Lung (tissue), 11 donors: ENCODE measurements at regions not wholly inside any gene's neighbourhood (a gene's known extent, or its start where the extent isn't known, plus 50 kb on each side); places are given as distances from the start of the nearest gene placed in this dataset.

Experiments used
- ATAC-seq: fragments of 200-7000 bp; cut with Tn5 transposase; one replicate; pipeline ENCODE4 v1.9.1; 2020; ENCODE audit warnings: moderate number of reproducible peaks; ENCODE audit not compliant: insufficient read depth, low FRiP score
- DNase-seq, 3 donors: peaks; one replicate each; pipeline ENCODE4 v3.0.0-alpha.2; 2013 to 2017
- H3K27ac ChIP-seq, 2 donors: one replicate each; pipeline ENCODE4 v1.5.1; 2013; ENCODE audit warnings: mild to moderate bottlenecking in 2 of 2, moderate library complexity in 2 of 2, control low read depth in 1 of 2, inconsistent platforms in 1 of 2, low read depth in 1 of 2, low read length in 1 of 2
- H3K27me3 ChIP-seq, 3 donors: one replicate each; pipeline ENCODE4 v1.5.1; 2013; ENCODE audit warnings: low read length in 2 of 3; ENCODE audit not compliant: control insufficient read depth in 3 of 3, insufficient read depth in 3 of 3
- H3K36me3 ChIP-seq, 4 donors: one replicate each; pipeline ENCODE4 v1.5.1; 2013; ENCODE audit warnings: low read length in 4 of 4, mild to moderate bottlenecking in 1 of 4, moderate library complexity in 1 of 4; ENCODE audit not compliant: control insufficient read depth in 4 of 4, insufficient read depth in 4 of 4
- H3K4me1 ChIP-seq, 5 donors: one replicate each; pipeline ENCODE4 v1.5.1; 2013; ENCODE audit warnings: low read length in 5 of 5, mild to moderate bottlenecking in 2 of 5, moderate library complexity in 1 of 5; ENCODE audit not compliant: control insufficient read depth in 5 of 5, insufficient read depth in 5 of 5
- H3K4me3 ChIP-seq: one replicate; pipeline ENCODE4 v1.5.1; 2013; ENCODE audit warnings: mild to moderate bottlenecking, control low read depth, moderate library complexity
- H3K9ac ChIP-seq, 2 donors: one replicate each; pipeline ENCODE4 v1.5.1; 2013; ENCODE audit warnings: low read length in 2 of 2, control low read depth in 1 of 2; ENCODE audit not compliant: insufficient read depth in 1 of 2
- H3K9me3 ChIP-seq, 4 donors: one replicate each; pipeline ENCODE4 v1.5.1; 2013; ENCODE audit warnings: low read length in 3 of 4, mild to moderate bottlenecking in 1 of 4, moderate library complexity in 1 of 4; ENCODE audit not compliant: control insufficient read depth in 4 of 4, insufficient read depth in 3 of 4
- CTCF ChIP-seq: IDR thresholded peaks from 2 replicates; pipeline ENCODE4 v1.5.1; 2012; ENCODE audit warnings: mild to moderate bottlenecking; ENCODE audit errors: control extremely low read depth, extremely low read depth
- WGBS, 2 donors: extraction: QIAGEN DNeasy Blood & Tissue Kit; methylation state at CpG; one replicate each; pipeline ENCODE4 v1.1.7; 2013; 5-methylcytosine and 5-hydroxymethylcytosine counted together
- donor health status: control.
- donor health status: control.
- donor health status: Bipolar disorder and iron deficiency.
- donor health status: healthy.
- donor health status: DM: yes; HTN: yes; CAD: no.

GRCh38 chr4:24720436-24720835 is 74.9 kb upstream of the SOD3 start:
- H3K27me3 ChIP-seq = no peaks in the 10 kb centered on the region
- DNase-seq = no peak
- no peak for ATAC-seq
- H3K27ac ChIP-seq = no peak overlapping the region
- no peaks in the 10 kb centered on the region for H3K36me3 ChIP-seq
- no peaks in the 10 kb centered on the region for H3K4me1 ChIP-seq
- 72 to 87% methylated on average over 1 of the region's 1 CpG for whole genome bisulfite sequencing, 2 donors
- no peak overlapping the region for H3K9ac ChIP-seq
- no peak overlapping the region for H3K4me3 ChIP-seq
- H3K9me3 ChIP-seq = no peaks in the 10 kb centered on the region
- no peak for TF ChIP-seq CTCF

GRCh38 chr4:24720979-24721378 is 74.4 kb upstream of the SOD3 start:
- no peak for TF ChIP-seq CTCF
- H3K9ac ChIP-seq = no peak overlapping the region
- H3K27me3 ChIP-seq = no peaks in the 10 kb centered on the region
- H3K9me3 ChIP-seq = no peaks in the 10 kb centered on the region
- no peaks in the 10 kb centered on the region for H3K36me3 ChIP-seq
- 74 to 83% methylated on average over 2 of the region's 2 CpGs for WGBS, 2 donors
- H3K27ac ChIP-seq = no peak overlapping the region
- DNase-seq (no peak), ATAC-seq (no peak)
- H3K4me1 ChIP-seq = no peaks in the 10 kb centered on the region
- H3K4me3 ChIP-seq = no peak overlapping the region

- 89 to 93% methylated on average over 4 of the region's 4 CpGs for WGBS, 2 donors
- no peak for TF ChIP-seq CTCF
- Histone ChIP-seq H3K4me1 (no peaks in the 10 kb centered on the region), H3K9me3 (no peaks in the 10 kb centered on the region), H3K27ac (no peak overlapping the region), H3K36me3 (no peaks in the 10 kb centered on the region), H3K9ac (no peak overlapping the region), H3K27me3 (peaks cover 0 to 2% (median 0%) of the 10 kb centered on the region in 3 donors), H3K4me3 (no peak overlapping the region)
- DNase-seq = no peak
- ATAC-seq = no peak
Measured at GRCh38 chr4:24722026-24722568, 73.3 kb upstream of the SOD3 start.
